Limb (tissue), 2 donors: ENCODE measurements at regions not wholly inside any gene's neighbourhood (a gene's known extent, or its start where the extent isn't known, plus 50 kb on each side); places are given as distances from the start of the nearest gene placed in this dataset.

Experiments used
- DNase-seq, 2 donors: peaks; one replicate each; pipeline ENCODE4 v3.0.0-alpha.2; 2016; ENCODE audit errors: extremely low spot score in 2 of 2

- no peak for DNase-seq
Observed at GRCh38 chr14:101509730-101510371, 51.4 kb upstream of the DIO3 start.

DNA sequence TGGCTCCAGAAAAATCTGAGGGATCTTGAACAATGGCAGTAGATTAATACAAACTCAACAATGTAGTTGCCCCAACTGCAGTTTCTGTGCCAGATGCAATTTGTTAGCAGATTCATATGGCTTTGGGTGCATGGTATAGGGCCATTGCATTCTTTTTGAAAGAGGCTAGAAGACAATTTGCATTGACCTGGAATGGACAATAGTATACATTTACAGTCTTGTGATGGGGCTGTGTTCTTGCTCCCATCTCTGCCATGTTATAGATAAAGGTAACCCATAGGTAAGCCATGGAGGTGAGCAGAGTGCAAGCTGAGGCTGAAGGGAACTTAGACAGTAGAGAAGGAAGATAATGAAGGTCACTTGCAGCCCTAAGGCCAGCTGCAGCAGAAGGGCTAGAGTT lies 50.1 kb upstream of the DIO3 start:
- DNase-seq, result no peak
